NOMO-1 (cell line): ENCODE measurements at regions not wholly inside any gene's neighbourhood (a gene's known extent, or its start where the extent isn't known, plus 50 kb on each side); places are given as distances from the start of the nearest gene placed in this dataset.
A peak's percentile ranks its signal among the peaks of the same experiment; 100 is the strongest.
"Not testable (repeated sequence)": the region's sequence is repeated elsewhere in the genome, so short reads cannot be mapped to it uniquely, and the experiment has no call there.

Source experiments
- DNase-seq, 2 experiments: peaks; one replicate each; lab custom pipeline; 2025; ENCODE audit not compliant: unreplicated experiment in 2 of 2; lab: John Stamatoyannopoulos, UW

DNA sequence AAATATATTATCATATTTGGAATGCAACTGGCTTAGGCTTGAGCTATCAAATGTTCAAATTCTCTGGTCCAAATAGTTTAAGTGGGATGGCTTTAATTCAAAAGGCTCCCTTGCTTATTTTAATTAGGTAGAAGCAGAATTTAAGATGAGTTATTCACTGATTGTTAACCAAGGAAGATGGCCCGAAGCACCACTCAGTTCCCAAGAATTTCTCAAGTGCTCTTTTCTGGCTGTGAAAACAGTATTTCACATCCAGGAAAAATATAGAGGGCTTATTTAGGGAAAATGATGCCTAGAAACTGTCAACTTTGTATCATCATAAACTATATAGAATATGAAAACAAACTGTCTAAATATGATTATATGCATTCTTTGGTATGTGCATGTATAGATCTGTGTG is 246.5 kb upstream of the SFRP2 start:
- DNase-seq, result no peak

GRCh38 chr4:154033921-154034320 is 245.0 kb upstream of the SFRP2 start:
- peak; percentile 38 to 76 for DNase-seq

DNA sequence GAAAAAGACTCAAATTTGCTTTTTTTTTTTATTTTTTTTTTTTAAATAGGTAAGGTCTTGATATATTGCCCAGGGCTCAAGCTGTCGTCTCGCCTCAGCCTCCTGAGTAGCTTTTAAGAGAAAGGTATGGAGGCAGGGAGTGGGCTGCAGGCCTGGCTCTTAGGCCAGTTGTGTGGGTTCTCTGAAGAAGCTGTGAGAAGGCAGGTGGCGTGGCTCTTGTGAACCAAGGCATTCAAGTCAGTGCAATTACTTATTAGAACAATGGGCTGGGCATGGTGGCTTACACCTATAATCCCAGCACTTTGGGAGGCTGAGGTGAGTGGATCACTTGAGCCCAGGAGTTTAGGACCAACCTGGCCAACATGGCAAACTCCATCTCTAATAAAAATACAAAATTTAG is 244.0 kb upstream of the SFRP2 start:
- no peak for DNase-seq

DNA sequence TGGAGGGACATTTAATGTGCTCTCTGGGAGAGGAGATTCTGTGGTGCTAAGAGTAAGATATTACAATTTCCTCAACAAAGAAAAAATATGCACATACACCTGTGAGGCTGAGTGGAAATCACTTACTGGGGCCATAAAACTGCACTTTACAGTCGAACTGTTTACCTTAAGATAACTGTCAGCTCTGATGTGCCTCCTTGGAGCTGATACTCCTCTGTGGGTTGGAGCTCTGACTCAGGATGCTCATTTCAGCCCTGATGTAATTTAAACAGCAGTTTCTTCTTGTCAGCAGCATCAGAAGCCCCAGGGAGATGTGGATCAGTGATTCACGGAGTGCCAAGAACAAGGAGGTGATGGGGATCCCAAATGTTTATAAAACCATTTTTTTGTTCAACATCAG is 241.9 kb upstream of the SFRP2 start:
- DNase-seq, result no peak

DNA sequence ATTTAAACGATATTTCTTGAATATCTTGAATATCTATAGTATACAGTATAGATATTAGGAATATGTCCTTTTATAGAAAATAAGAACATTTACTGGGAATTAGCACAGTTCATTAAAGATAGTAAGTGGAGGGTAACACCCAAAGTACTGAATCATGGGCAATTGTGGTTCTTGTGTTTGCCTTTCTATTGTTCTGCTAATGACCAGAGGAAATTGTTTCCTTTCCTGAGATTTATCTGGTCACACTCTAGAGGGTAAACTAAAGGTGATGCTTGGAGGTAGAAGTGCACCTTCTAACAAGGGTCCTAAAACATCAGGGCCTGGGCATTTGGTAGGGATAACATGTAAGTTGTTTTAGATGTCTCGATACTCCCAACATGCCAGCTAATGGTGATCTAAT is 241.3 kb upstream of the SFRP2 start:
- no peak for DNase-seq

DNA sequence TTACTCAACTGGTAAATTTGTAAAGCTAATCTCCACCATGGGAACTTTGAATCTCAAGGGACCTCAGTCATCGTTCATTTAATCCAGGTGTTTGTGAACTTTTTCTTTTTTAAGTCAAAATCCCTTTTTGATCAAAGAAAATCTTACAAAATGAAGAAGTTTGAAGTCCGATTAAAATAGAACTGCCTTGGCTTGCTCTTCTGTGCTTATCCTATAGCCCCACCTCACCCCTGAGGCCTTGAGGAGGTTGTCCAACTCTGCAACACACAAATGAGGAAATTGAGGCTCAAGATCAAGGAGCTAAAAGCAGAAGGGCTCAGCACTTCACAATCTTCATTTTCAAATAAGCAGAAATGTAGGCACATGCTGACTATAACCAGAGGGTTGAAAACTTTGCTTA is 240.3 kb upstream of the SFRP2 start:
- peak in 1 of 2 experiments; percentile 8 for DNase-seq

DNA sequence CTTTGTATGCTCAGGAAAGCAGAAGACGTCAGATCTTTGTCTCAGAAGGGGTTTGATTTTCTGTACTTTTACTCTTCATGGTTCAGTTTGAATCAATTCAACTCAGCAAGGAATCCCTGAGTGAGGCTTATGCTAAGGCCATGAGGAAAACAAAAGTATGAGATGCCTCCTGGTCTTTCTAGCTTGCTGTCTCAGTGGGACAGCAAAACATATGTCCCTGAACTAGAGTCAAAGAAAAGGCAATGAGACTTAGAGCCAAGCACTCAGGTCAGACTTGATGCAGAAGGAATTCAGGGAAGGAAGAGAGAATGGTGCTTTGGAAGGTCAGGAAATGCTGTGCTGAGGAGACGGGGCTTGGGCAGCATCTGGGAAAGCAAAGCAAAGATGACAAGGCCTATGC is 236.2 kb upstream of the SFRP2 start:
- DNase-seq, result no peak

DNA sequence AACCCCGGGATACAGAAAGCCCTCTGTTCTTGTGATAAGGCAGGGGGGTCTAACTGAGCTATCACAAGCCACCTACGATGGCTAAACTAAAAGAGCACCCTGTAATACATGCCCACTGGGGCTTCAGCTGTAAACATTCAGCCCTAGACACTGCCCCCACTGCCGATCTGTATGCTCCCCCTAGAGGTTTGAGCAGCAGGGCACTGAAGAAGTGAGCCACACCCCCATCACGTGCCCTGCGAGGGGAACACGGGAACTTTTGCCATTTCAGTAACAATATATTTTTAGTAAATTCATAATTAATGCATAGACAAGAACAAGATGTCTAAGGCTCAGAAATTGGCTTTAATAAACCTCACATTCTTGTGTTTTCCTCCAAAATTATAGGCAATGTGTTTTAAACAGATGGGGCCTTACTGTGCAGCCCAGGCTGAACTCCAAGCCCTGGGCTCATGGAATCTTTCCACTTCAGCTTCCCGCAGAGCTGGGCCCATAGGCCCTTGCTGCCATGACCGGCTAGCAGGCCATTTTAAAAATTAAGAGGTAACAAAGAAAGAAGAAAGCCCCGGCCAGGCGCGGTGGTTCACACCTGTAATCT is 235.3 kb upstream of the SFRP2 start:
- peak; percentile 45 to 59 for DNase-seq

GRCh38 chr4:154023671-154024070 is 234.8 kb upstream of the SFRP2 start:
- not testable (repeated sequence) for DNase-seq

- no peak for DNase-seq
These were observed 230.9 kb upstream of the SFRP2 start for GRCh38 chr4:154019811-154020210.

DNA sequence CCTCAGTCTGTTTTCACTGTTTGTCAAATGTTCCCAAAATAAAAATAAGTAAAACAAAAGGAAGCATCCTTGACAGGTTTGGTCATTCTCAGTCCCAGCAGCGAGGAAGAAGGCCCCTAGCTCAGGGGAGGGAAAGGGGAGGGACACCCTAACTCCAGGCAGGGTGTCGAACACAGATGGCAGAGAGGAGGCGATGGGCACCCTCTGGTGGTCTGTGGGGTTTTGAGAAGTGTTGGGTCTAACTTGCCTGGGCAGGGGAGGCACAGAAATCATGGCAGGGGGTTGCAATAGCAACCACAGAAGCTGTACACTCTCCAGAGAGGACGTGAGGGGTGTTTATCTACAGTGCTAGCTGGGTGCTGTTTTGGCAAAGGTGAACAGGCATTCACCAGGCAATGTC is 229.8 kb upstream of the SFRP2 start:
- no peak for DNase-seq

DNA sequence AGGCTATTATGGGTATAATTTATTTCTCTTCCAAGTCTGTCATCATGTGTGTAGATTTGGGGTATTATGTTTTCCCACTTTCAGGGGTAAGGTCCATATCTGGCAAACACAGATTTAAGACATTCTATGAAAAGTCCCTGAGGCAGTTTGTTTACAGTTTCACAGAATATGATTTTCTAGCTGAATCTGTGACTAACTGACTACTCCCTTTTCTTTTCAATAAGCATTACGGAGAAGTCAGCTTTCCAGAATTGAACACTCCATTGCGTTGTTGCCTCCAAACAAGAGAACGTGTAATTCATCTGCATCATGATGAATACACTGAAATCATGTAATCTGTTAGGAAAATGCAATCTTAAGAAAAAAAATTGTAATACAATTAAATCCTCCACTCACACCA is 226.7 kb upstream of the SFRP2 start:
- no peak for DNase-seq

GRCh38 chr4:154014407-154015321 is 225.8 kb upstream of the SFRP2 start:
- no peak for DNase-seq

- DNase-seq, result no peak
These were observed 224.7 kb upstream of the SFRP2 start for GRCh38 chr4:154013576-154013975.

DNA sequence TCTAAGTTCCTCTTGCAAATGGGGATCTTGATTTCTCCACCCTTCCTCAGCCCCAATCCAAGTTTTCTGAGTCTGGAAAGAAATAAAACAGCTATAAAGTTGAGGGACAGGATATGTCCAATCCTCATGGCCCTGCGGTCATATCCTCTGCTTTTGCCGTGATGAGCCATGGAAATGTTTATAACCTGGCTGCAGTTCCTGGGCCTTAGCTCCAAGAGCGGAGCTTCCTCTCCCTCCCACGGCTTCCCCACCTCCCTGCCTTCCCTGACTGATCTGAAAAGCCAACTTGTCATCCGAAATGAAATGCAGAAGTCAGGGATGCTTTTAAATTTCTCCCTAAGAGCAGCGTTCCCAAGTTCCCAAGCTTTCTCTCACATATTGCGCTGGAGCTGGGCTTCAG is 221.5 kb upstream of the SFRP2 start:
- no peak for DNase-seq

DNA sequence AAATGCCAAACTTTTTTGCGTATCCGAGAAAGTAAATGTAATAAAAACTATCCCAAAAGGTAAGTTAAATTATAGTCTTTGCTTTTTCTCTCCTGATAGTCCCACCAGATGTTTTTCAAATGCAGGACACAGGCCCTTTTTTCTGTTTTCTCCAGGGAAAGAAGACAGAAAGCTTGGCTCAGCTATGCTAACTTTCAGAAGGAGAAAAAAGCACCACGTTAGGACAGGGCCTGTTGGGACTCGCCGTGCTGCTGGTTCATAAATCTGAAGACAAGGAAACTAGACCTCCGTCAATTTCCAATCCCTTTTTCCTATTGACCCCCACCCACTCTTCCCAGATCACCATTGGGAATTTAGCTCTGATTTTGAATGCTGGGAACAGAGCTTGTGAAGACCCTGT is 220.9 kb upstream of the SFRP2 start:
- no peak for DNase-seq

- DNase-seq, result no peak
These were observed 220.3 kb upstream of the SFRP2 start for GRCh38 chr4:154009191-154009590.

DNA sequence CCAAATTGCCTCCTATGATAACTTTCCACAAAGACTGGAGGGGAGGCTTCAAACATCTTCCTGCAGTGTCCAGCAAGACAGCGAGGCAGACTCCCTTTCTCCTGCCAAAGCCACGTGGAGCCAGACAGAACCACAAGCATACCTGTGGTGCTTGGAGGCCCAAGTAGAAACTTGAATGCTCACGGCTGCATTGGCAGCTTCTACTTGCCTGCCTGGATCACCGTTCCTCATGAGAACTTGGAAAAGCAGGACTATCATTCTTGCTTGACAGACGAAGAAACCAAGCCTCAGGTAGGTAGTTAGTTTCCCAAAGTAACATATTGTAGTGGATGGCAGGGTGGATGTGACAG is 216.3 kb upstream of the SFRP2 start:
- DNase-seq, result no peak

- DNase-seq, result no peak
These were observed 215.8 kb upstream of the SFRP2 start for GRCh38 chr4:154004507-154005170.

- no peak for DNase-seq
These were observed 215.1 kb upstream of the SFRP2 start for GRCh38 chr4:154004016-154004415.

GRCh38 chr4:154003378-154003777 is 214.5 kb upstream of the SFRP2 start:
- DNase-seq, result no peak

DNA sequence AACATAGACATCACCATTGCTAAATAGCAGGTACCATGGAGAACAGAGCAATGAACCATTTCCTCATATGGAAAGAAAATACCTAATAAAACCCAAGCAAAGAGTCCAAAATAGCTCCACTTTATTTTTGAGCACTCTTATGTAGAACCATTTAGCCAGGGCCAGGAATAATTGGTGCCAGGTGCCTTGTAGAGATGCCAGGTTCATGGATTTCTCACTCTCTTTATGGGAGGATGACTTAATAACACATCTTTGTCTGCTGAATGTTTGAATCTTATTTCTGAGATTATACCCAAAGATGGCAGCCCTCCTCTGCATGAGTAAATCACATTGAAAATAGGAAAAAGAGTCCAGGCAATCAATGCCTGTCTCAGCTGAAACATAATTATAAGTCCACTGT is 212.3 kb upstream of the SFRP2 start:
- DNase-seq, result no peak
